LoVo (cell line): ENCODE measurements at regions not wholly inside any gene's neighbourhood (a gene's known extent, or its start where the extent isn't known, plus 50 kb on each side); places are given as distances from the start of the nearest gene placed in this dataset.
"Not testable (repeated sequence)": the region's sequence is repeated elsewhere in the genome, so short reads cannot be mapped to it uniquely, and the experiment has no call there.

Experiments used
- DNase-seq: peaks from one replicate; pipeline ENCODE4 v3.0.0-alpha.2; 2016; ENCODE audit warnings: low spot score

DNA sequence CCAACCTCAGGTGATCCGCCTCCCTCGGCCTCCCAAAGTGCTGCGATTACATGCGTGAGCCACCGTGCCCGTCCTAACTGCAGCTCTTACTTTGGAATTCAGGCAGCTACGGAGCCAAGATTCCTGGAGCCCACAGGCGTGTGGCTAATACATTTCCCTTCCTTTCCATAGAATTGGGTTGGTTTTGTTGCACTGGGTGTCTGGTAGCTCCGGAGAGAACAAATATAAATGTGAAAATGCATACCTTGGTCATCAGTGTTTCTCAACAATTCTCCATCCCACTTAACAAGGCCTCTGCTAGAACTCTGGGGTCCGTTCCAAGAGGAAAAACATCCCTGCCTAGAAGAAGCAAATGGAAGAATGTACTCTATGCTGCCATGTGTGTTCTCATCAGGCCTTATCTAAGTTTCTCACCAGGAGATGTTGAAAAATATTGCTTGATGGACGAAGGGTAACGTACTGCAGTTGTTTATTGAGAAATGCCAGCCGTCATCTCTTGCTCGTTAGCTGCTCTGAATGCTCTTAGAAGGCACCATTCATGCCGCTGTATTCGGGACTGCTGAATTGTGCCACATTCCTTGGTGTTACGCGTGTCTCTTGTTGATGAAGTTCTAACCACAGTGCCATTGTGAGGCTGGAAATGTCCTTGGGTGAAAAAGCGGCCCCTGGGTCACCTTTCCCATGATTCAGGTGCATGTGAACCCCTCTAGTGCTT lies 50.5 kb upstream of the CD99 start:
- DNase-seq, result no peak

DNA sequence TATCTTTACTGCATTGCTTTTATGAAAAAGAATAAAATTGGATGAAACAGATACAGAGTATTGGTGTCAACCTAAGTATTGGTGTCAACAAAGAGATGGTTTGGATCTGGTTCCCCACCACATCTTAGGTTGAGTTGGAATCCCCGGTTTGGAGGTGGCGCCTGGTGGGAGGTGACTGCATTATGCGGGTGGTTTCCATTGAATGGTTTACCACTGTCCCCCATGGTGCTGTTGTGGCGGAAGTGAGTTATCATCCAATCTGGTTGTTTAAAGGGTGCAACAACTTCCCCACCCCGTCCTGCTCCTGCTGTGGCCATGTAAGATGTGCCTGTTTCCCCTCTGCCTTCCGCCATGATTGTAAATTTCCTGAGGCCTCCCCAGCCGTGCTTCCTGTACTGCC lies 52.8 kb upstream of the CD99 start:
- DNase-seq, result no peak

- DNase-seq, result no peak
These were observed 55.8 kb upstream of the CD99 start for GRCh38 chrX:2635342-2635741.

- no peak for DNase-seq
These were observed 58.3 kb upstream of the CD99 start for GRCh38 chrX:2632533-2633504.

DNA sequence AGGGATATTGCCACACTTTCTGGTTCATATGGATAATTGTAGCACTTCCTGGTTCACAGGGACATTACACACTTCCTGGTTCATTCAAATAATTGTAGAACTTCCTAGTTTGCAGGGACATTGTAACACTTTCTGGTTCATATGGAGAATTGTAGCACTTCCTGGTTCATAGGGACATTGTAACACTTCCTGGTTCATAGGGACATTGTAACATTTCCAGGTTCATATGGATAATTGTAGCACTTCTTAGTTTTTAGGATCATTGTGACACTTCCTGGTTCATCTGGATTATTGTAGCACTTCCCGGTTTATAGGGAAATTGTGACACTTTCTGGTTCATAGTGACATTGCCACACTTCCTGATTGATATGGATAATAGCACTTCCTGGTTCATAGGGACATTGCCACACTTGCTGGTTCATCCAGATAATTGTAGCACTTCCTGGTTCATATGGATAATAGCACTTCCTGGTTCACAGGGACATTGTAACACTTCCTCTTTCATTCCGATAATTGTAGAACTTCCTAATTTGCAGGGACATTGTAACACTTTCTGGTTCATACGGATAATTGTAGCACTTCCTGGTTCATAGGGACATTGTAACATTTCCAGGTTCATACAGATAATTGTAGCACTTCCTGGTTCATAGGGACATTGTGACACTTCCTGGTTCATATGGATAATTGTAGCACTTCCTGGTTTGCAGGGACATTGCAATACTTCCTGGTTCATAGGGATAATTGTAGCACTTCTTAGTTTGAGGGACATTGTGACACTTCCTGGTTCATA lies 59.2 kb upstream of the CD99 start:
- no peak for DNase-seq

DNA sequence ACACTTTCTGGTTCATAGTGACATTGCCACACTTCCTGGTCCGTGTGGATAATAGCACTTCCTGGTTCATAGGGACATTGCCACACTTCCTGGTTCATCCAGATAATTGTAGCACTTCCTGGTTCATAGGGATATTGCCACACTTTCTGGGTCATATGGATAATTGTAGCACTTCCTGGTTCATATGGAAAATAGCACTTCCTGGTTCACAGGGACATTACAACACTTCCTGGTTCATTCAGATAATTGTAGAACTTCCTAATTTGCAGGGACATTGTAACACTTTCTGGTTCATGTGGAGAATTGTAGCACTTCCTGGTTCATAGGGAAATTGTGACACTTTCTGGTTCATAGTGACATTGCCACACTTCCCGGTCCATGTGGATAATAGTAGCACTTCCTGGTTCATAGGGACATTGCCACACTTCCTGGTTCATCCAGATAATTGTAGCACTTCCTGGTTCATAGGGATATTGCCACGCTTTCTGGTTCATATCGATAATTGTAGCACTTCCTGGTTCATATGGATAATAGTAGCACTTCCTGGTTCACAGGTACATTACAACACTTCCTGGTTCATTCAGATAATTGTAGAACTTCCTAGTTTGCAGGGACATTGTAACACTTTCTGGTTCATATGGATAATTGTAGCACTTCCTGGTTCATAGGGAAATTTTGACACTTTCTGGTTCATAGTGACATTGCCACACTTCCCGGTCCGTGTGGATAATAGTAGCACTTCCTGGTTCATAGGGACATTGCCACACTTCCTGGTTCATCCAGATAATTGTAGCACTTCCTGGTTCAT lies 60.0 kb upstream of the CD99 start:
- DNase-seq, result not testable (repeated sequence)

- not testable (repeated sequence) for DNase-seq
These were observed 60.8 kb upstream of the CD99 start for GRCh38 chrX:2630008-2630934.

DNA sequence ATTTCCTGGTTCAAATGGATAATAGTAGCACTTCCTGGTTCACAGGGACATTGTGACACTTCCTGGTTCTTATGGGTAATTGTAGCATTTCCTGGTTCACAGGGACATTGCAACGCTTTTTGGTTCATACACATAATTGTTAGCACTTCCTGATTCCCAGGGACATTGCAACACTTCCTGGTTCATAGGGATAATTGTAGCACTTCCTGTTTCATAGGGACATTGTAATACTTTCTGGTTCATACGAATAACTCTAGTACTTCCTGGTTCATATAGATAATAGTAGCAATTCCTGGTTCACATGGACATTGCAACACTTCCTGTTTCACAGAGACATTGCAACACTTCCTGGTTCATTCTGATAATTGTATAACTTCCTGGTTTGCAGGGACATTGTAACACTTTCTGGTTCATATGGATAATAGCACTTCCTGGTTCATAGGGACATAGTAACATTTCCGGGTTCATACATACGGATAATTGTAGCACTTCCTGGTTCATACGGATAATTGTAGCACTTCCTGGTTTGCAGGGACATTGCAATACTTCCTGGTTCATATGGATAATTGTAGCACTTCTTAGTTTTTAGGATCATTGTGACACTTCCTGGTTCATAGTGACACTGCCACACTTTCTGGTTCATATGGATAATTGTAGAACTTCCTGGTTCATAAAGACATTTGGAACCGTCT lies 61.6 kb upstream of the CD99 start:
- no peak for DNase-seq

DNA sequence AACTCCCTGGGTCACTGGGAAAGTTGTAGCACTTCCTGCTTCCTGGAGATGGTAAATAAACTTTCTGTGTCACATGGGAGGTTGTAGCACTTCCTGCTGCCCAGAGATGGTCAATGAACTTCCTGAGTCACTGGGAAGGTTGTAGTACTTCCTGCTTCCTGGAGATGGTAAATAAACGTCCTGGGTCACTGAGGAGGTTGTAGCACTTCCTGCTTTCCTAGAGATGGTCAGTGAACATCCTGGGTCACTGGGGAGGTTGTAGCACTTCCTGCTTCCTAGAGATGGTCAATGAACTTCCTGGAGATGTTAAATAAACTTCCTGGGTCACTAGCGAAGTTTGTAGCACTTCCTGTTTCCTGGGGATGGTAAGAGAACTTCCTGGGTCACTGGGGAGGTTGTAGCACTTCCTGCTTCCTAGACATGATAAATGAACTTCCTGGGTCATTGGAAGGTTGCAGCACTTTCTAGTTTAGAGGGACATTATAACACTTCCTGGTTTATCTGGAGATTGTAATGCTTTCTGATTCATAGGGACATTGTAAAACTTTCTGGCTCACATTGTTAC lies 62.3 kb upstream of the CD99 start:
- DNase-seq, result no peak

GRCh38 chrX:2627272-2627867 lies 63.7 kb upstream of the CD99 start:
- no peak for DNase-seq

DNA sequence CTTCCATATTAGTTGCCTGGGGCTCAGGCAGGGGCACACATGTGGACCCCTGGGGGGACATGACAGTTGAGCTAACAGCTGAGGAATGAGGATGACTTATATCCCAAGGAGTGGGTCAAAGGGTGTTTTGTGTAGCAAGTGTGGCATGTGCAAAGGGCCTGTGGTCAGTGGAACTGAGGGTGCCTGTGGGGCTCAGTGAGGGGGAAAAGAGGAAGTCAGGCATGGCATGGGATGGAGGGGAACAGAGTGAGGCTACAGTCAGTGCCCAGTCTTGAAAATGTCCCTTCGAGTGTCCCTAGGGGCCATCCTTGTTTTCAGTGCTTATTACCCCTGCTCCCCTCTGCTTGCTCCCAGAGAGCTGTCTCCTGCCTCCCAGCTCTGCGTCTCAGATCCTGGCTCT lies 64.3 kb upstream of the CD99 start:
- DNase-seq, result no peak

DNA sequence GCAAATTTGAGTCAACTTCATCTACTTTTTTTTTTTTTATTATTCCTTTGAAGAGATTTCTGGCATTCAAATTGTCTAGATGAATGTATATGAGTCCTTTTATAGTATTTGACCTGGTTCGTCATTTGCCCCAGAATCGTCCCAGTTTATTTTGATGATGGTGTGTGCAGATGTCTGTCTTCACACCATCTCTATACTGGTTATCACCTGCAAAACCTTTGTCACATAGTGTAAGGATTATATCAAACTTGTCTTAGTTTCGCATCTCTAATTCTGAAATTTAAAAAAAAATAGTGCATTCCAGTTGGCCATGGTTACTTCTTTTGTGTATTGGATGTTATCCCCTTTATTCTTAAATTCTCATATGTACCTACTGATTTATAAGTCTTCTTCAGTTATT lies 70.5 kb upstream of the CD99 start:
- no peak for DNase-seq

DNA sequence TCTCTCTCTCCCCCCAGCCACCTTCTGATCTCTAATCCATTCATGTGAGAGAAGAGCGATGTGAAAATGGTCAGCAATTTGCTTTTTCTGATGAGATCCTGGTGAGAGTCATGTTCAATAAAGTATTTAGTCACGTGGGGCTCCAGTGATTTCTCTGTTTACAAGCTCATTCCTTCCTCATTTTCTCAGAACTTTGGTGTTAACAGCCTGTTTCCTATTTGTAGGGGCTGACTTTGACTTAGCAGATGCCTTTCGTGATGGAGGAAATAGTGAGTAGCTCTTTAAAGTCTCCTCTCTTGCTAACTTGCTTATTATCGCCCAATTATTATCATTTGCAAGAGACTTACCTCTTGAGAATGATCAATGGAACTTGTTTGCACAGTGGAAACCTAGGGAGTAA lies 72.6 kb upstream of the CD99 start:
- DNase-seq, result no peak

GRCh38 chrX:2614911-2615310 lies 76.2 kb upstream of the CD99 start:
- DNase-seq, result no peak

- DNase-seq, result no peak
These were observed 80.6 kb upstream of the CD99 start for GRCh38 chrX:2610246-2611170.

DNA sequence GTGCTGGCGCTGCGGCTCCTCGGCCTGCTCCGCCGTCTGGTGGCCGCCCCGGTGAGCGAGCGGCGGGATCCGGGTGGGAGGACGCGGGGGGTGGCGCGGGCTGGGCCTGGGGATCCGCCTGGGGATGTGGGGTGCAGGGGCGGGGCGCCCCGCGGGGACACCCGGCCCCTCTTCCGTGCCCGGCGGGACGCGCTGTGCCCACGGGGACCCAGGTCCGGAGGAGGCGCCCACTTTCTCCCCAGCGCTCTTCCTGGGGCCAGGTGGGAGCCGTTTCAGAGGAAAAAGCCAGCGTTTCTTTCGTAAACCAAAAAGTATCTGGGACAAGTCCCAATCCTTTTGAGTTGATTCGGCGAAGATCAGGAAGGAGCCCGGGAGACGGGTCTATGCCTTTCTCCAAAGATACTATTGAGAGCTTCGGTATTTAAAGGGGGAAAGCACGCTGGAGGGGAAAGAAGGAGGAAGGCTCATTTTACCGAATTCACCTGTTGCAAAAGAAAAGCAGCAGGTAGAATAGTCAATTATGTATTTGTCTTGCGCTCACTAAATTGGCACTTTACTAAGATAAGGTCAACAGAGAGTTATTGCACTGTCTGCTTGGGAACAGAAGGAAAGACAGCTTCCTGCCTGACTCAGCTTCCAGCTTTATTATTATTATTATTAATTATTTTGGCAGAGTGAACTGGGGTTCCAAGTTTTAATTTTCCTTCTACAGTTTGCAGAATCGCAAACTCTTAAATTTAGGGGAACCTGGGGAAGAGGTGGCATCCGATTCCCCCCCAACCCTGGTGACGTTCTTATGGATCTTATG lies 81.5 kb upstream of the CD99 start:
- no peak for DNase-seq
